Suppressor macrophage treated with lipopolysaccharide for 4 hours (primary cell): ENCODE measurements at regions not wholly inside any gene's neighbourhood (a gene's known extent, or its start where the extent isn't known, plus 50 kb on each side); places are given as distances from the start of the nearest gene placed in this dataset.
A peak's percentile ranks its signal among the peaks of the same experiment; 100 is the strongest.
"Not testable (repeated sequence)": the region's sequence is repeated elsewhere in the genome, so short reads cannot be mapped to it uniquely, and the experiment has no call there.

Experiments
- DNase-seq: peaks from one replicate; pipeline ENCODE4 v3.0.0-alpha.2; 2020

DNA sequence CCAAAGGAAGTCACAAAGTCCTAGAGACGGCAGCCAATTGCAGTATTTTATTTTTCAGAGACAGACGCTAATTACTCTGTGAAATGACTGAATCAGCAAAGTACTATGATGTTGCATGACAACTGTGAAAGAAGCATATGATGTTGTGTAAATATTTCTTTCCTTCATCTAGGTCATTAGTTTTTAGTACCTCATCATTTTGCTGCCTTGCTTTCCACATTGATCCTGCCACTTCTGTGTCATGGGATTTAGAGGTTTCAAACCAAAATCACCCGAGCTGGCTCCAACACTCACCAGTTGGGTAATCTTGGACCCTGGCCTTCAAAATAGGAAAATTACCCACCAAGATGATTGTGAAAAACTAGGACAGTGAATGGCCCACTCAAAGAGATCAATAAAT is 585.2 kb downstream of the ACTL7B start:
- no peak for DNase-seq

DNA sequence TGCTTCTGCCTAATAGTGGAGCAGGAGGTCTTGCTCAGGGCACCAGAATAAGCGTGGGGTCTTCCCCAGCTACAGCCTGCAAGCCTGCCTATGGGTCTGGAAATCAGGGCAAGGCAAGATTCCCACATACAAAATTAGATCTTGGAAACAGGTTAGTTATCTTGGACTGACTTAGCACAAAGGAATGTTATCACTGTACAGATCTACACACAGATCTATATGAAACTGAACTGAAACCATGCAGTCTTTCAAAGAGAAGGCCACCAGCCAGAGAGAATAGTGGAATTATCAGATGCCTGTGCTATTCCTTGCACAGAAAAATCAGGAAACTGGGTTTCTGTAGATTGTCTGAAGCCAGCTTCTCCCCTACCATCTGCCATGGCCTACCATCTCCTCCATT is 585.7 kb downstream of the ACTL7B start:
- DNase-seq: no peak

DNA sequence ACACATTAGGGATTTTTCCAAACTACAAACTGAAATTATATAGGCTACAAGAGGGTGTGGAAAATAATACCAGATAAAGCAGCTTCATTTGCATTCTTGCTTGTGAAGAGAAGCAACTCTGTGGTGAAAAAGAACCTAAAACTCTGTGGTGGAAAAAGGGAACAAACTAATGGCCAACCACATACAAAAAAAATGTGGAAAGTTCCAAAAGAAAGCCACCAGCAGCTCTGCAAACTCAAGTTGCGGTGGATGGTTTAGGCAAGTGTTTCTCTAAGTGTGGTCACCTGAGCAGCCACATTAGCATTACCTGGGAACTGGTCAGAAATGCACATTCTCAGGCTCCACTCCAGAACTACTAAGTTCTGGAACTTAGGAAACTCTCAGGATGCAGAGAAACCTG is 586.4 kb downstream of the ACTL7B start:
- DNase-seq: peak; percentile 25

GRCh38 chr9:108265065-108265464 is 590.7 kb downstream of the ACTL7B start:
- no peak for DNase-seq

GRCh38 chr9:108264093-108264492 is 591.7 kb downstream of the ACTL7B start:
- no peak for DNase-seq

DNA sequence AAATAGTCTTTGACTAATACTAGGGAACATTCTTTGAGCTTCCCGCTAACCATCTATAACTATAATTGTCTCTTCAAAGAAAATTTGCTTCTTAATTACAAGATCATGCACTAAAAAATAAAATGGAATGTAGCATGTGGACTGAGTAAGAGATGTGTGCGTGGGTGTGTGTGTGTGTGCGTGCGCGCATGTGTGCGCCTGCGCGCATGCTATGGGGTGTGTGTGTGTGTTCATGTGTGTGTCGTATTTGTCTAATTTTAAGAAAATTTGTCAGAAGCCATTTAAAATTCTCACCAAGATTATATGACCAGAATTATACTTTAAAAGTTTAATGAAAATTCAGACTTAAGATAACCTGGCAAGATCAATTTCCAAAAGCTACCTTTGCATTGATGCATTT is 593.0 kb downstream of the ACTL7B start:
- DNase-seq: no peak

- DNase-seq: no peak
Observed at GRCh38 chr9:108259917-108260675, 595.7 kb downstream of the ACTL7B start.

DNA sequence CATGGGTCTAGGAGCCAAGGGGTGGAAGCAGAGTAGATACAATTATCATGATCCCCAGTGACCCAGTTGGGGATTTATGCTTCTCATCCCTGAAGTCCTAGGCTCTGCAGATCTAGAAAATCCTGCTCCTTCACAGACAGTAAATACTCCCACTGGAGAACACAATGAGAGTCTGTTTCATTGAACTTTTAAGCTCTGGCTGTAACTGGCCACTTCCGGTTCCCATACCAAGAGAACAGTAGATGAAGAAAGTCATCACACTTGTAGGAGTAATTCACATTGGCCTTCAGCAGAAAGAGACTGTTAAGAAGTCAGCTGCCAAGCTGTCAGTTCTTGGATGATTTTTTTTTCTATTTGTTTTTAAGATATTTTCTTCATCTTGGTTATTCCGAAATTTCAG is 597.1 kb downstream of the ACTL7B start:
- DNase-seq: no peak

DNA sequence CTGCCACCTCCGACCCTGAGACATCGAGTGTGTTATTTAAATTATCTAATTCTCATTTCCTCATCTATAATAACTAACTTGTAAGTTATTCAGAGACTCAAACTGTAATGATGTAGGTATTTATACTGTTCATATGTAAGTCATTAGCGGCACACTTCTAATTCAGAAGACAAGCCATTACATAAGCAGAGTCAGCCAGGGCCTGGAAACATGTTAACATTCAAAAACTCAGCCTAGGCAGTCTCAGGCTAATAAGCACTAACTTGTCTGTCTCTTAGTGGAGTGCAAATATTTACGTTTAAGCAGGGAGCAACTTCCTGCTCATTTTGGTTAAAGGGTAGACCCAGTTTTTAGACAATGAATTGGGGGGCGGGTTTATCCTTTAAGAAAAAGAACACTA is 598.4 kb downstream of the ACTL7B start:
- no peak for DNase-seq

DNA sequence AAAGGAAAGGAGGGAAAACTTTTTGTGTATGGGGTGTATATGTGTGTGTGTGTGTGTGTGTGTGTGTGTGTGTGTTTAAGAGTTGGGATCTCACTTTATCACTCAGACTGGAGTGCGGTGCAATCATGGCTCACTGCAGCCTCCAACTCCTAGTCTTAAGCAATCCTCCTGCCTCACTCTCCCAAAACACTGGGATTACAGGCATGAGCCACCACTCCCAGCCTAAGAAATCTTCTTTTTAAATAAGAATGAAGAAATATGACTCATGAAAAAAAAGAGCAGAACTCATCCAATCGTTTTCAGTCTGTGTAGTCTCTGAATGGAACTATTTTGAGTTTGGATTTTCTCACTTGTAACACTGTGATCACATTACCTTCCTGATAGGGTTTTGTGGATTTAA is 601.5 kb downstream of the ACTL7B start:
- no peak for DNase-seq

DNA sequence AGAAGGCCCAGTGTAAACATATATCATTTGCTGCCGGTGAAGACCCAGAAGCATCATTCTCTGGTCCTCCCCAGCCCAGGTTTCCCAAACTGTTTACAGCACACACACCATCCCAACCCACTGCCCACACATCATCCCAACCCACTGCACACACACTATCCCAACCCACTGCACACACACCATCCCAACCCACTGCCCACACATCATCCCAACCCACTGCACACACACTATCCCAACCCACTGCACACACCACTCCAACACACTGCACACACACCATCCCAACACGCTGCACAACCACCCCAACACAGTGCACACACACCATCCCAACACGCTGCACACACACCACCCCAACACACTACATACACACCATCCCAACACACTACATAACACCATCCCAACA is 608.4 kb downstream of the ACTL7B start:
- DNase-seq: not testable (repeated sequence)

DNA sequence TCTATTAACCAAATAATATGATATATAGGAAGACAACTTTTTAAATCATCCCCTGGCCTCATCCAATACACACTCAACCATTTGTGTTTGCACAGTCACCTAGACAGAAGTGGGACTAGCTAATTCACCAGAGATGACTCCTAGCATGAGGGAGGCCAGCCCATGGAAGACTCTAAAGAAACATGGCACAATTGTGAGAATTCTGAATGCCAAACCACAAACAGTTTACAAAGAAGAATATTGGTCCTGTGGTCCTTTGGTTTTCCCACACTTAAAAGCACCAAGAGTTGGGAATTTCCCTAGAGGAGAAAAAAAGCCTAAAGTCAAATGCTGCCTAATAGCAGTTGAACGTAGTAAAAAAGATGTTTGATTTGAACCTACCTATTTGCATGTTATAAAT is 609.9 kb downstream of the ACTL7B start:
- no peak for DNase-seq

DNA sequence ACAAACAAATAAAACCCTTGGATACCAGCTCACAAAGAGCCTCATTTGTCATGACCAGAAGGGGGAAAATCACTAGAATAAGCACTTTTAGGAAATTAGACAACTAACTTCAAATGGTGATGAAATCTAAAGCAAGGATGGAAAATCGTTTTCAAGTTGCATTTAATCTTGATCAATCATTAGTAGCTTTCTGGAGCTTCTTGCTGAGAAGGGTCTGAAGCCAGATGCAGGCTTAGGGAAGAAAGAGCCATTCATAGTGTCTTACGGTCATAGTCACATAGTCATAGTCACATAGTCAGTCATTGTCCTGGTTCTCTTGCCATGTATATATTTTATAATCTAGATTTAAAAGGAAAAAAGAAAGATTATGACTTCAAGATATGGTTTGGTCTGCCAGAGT is 610.5 kb downstream of the ACTL7B start:
- no peak for DNase-seq

DNA sequence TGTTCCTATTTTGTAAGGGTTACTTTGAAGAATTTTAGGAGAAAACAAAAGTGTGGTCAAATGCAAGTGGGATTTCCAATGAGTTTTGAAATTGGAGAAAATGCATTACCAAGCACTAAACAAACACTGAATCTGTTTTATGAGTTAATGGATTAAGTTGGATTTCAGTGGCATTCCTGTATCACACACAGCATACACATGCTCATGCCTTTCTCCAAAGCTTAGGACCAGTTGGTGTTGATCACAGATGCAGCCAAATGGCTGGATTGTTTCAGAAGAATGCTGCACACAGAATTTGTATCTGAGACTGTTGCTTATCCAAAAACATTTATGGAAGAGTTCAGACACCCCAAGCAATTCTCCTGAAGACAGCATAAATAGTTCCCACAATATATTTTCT is 611.1 kb downstream of the ACTL7B start:
- no peak for DNase-seq

DNA sequence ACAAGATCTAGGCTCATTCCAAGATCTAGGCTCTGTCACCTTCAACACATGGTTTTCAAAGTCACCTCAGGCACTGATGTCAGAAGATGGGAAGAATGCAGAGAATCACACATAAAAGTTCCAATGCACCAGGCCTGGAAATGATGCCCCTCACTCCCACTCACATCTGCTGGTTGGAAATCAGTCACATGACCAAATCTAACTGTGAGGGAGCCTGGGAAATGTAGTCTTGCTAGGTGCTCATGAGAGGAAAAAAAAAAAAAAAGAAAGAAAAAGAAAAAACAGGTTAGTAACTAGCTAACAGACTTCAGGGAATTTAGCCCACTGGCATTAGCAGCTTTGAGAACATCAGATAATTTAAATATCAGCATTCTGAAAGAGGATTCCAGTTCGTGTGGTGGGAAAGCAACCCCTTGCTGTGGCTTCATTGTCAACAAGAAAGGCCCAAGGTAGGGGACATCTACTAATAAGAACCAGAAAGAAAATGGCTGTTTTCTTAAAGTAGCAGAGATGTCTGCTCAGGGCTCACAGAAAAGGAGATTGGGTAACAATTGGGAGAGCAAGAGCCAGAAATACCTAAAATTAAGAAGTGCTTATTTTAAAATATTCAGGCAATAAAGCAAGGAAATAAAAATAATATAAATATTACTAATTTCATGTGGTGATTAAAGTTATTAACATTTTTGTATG is 614.3 kb downstream of the ACTL7B start:
- no peak for DNase-seq

DNA sequence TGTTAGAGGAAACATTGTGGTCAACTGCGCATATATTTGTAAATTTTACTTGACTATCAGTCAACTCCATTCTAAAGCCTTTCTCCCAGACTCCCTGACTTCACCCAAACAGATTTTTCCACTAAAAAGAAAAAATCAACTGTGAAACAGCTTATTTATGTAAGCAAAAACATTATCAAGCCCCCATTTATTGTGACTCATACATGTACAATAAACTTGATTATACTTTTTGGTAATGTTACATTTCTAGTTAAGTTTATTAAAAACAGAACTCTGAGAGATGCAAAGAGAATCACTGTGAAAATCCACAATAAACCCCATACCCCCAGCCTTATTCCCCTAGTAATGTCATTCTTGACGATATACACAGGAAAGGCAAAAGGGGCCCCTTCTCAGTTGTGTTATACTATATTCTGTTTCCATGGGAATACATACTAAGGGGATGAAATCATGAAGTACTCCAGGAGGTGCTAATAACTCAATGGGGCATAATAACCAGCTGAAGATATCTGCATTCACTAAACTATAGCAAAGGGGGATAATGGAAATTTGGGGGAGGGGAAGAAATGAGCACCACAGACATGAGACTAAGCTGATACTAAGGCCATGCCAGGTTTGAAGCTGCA is 616.0 kb downstream of the ACTL7B start:
- no peak for DNase-seq

- DNase-seq: no peak
Observed at GRCh38 chr9:108235609-108236008, 620.2 kb downstream of the ACTL7B start.

DNA sequence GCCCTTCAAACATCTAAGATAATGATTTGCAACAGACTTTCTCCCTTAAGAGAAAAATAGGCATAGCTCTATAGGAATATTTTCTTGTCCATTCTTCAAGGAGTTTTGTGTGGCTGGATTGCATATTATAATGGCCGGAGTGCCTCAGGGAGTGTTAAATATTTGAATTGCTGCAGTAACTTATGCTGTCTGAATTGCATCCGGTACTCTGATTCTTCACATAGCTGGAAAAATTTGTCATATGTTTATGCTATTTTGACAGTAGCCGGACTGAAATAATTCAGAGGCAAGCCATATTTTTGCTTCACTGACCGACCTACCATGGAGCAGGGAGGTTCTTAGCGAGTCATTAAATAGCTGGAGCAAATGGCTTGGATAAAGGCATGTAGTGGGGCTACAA is 621.0 kb downstream of the ACTL7B start:
- DNase-seq: no peak

DNA sequence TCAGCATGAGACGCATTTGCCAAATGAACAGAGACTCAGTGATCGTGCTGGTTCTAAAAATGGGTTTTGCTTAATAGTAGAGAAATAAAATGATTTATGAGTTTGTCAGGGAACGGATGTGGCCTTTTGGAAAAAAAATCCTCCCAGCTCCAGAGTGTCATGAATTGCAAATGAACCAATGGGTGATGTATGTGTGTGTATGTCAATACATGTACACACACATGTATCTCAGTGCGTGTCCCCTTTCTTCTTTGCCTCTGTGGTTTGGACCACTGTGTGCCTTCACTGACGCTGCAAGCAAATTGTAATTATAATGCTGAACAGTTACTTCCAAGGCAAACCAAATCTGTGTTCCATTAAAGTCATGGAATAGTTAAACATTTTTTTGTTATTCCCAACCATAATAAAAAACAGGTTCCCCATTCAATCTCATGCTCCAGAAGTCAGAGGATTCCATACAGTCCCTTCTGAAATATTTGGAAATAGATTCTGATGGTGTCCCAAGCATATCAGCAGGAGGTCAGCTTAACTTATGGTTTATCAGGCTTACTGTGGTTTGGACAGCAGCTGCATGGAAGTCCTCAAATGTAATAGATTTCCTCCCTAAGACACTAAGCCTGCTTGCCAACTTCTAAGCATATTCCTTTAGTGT is 630.5 kb downstream of the ACTL7B start:
- no peak for DNase-seq

- DNase-seq: no peak
Observed at GRCh38 chr9:108224716-108225115, 631.1 kb downstream of the ACTL7B start.

GRCh38 chr9:108219664-108220063 is 636.1 kb downstream of the ACTL7B start:
- no peak for DNase-seq

- DNase-seq: no peak
Observed at GRCh38 chr9:108217431-108218349, 638.1 kb downstream of the ACTL7B start.

GRCh38 chr9:108213511-108213910 is 642.3 kb downstream of the ACTL7B start:
- peak; percentile 61 for DNase-seq
